ENCODE measurements at regions not wholly inside any gene's neighbourhood (a gene's known extent, or its start where the extent isn't known, plus 50 kb on each side); places are given as distances from the start of the nearest gene placed in this dataset.

- TF ChIP-seq, protein P1, sequence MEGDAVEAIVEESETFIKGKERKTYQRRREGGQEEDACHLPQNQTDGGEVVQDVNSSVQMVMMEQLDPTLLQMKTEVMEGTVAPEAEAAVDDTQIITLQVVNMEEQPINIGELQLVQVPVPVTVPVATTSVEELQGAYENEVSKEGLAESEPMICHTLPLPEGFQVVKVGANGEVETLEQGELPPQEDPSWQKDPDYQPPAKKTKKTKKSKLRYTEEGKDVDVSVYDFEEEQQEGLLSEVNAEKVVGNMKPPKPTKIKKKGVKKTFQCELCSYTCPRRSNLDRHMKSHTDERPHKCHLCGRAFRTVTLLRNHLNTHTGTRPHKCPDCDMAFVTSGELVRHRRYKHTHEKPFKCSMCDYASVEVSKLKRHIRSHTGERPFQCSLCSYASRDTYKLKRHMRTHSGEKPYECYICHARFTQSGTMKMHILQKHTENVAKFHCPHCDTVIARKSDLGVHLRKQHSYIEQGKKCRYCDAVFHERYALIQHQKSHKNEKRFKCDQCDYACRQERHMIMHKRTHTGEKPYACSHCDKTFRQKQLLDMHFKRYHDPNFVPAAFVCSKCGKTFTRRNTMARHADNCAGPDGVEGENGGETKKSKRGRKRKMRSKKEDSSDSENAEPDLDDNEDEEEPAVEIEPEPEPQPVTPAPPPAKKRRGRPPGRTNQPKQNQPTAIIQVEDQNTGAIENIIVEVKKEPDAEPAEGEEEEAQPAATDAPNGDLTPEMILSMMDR (IDR thresholded peaks at IDR 0.05) = no peak
- TF ChIP-seq POLR2AphosphoS5 (IDR thresholded peaks at IDR 0.05) = no peak
Observed at GRCh38 chr14:81829447-81829846, 295.8 kb upstream of the SEL1L start.
